SK-N-SH (cell line): ENCODE measurements at regions not wholly inside any gene's neighbourhood (a gene's known extent, or its start where the extent isn't known, plus 50 kb on each side); places are given as distances from the start of the nearest gene placed in this dataset.

Source experiments
- CTCF ChIA-PET: fragments of 300-600, 350-600 bp; formaldehyde crosslinking; extraction: SDS; loops from one replicate; lab custom pipeline; 2021; lab: Yijun Ruan, JAX
- POLR2A ChIA-PET: fragments of 350-600 bp; sonication (Branson Sonifier 250); formaldehyde crosslinking; extraction: SDS; loops from one replicate; lab custom pipeline; 2020; ENCODE audit warnings: antibody characterized with exemption, inconsistent platforms; lab: Yijun Ruan, JAX
- DNase-seq: peaks from one replicate; pipeline ENCODE4 v3.0.0; 2012
- H2AFZ ChIP-seq: fragments of 200-600 bp; sonication (generic); 2 replicates; pipeline ENCODE4 v1.8.1; 2016; ENCODE audit warnings: antibody characterized with exemption, mild to moderate bottlenecking, low read depth
- H3F3A ChIP-seq: fragments of 200-600 bp; sonication (generic); replicated peaks from 2 replicates; pipeline ENCODE3; 2016; ENCODE audit warnings: antibody characterized with exemption, mild to moderate bottlenecking; ENCODE audit not compliant: insufficient read depth
- H3K27ac ChIP-seq, 2 experiments: fragments of 200-500 bp in 1 of 2; fragments of 200-600 bp in 1 of 2; sonication (Bioruptor generic) in 1 of 2; sonication (generic), shearing (Covaris generic) in 1 of 2; 2 replicates each; pipeline versions ENCODE4 v1.5.1 to v1.6.1; 2014 to 2016; ENCODE audit warnings: low read depth in 2 of 2, inconsistent platforms in 1 of 2, low read length in 1 of 2, mild to moderate bottlenecking in 1 of 2, mixed read lengths in 1 of 2
- H3K27me3 ChIP-seq: fragments of 200-600 bp; sonication (generic), shearing (Covaris generic); 2 replicates; pipeline ENCODE4 v1.6.1; 2016; ENCODE audit warnings: mixed run types; ENCODE audit not compliant: insufficient read depth
- H3K36me3 ChIP-seq, 2 experiments: fragments of 200-500 bp in 1 of 2; fragments of 200-600 bp in 1 of 2; sonication (Bioruptor generic) in 1 of 2; sonication (generic) in 1 of 2; replicated peaks in 1 of 2; 2 replicates each; pipeline versions ENCODE3 to v1.5.1; 2014 to 2016; ENCODE audit warnings: low read length in 1 of 2, mild to moderate bottlenecking in 1 of 2; ENCODE audit not compliant: insufficient read depth in 2 of 2, control insufficient read depth in 1 of 2
- H3K4me1 ChIP-seq, 2 experiments: fragments of 200-500 bp in 1 of 2; fragments of 200-600 bp in 1 of 2; sonication (Bioruptor generic) in 1 of 2; sonication (generic), shearing (Covaris generic) in 1 of 2; 2 replicates each; pipeline versions ENCODE4 v1.5.1 to v1.6.1; 2014 to 2016; ENCODE audit warnings: low read depth in 1 of 2, low read length in 1 of 2, mixed run types in 1 of 2; ENCODE audit not compliant: insufficient read depth in 2 of 2, control insufficient read depth in 1 of 2
- H3K4me2 ChIP-seq: fragments of 200-600 bp; sonication (generic), shearing (Covaris generic); 2 replicates; pipeline ENCODE4 v1.6.1; 2017; ENCODE audit warnings: mixed run types
- H3K4me3 ChIP-seq, 2 experiments: fragments of 200-500 bp in 1 of 2; fragments of 200-600 bp in 1 of 2; sonication (Bioruptor generic) in 1 of 2; sonication (generic), shearing (Covaris generic) in 1 of 2; 2 replicates each; pipeline versions ENCODE4 v1.5.1 to v1.8.1; 2014 to 2016; ENCODE audit warnings: low read depth in 2 of 2, inconsistent platforms in 1 of 2, low read length in 1 of 2, mild to moderate bottlenecking in 1 of 2, mixed read lengths in 1 of 2, moderate library complexity in 1 of 2
- H3K79me2 ChIP-seq: fragments of 200-600 bp; sonication (generic); 2 replicates; pipeline ENCODE4 v1.8.1; 2017; ENCODE audit warnings: mild to moderate bottlenecking; ENCODE audit not compliant: insufficient read depth
- H3K9ac ChIP-seq: fragments of 200-600 bp; sonication (generic); 2 replicates; pipeline ENCODE4 v1.6.1; 2017; ENCODE audit warnings: mixed run types
- H3K9me2 ChIP-seq: fragments of 200-600 bp; sonication (generic); 2 replicates; pipeline ENCODE4 v1.6.1; 2017; ENCODE audit warnings: mixed run types
- H3K9me3 ChIP-seq: fragments of 200-600 bp; sonication (generic); 2 replicates; pipeline ENCODE4 v1.6.1; 2017; ENCODE audit warnings: mixed run types, mild to moderate bottlenecking, moderate library complexity
- H4K20me1 ChIP-seq: fragments of 200-600 bp; sonication (generic); 2 replicates; pipeline ENCODE4 v1.6.1; 2017; ENCODE audit warnings: mild to moderate bottlenecking, mixed run types; ENCODE audit not compliant: insufficient read depth
- ELF1 ChIP-seq: IDR thresholded peaks from 2 replicates; pipeline ENCODE4 v1.4.0; 2012
- EP300 ChIP-seq, 2 experiments: IDR thresholded peaks; 2 replicates each; pipeline versions ENCODE4 v1.4.0 to v1.6.1; 2012; ENCODE audit warnings: borderline replicate concordance in 1 of 2, low read depth in 1 of 2, low read length in 1 of 2
- EZH2phosphoT487 ChIP-seq: fragments of 200-600 bp; sonication (generic); IDR thresholded peaks from 2 replicates; pipeline ENCODE4 v1.6.1; 2017; ENCODE audit warnings: low read depth, mixed run types, mild to moderate bottlenecking, antibody characterized with exemption, moderate library complexity, borderline replicate concordance
- FOSL2 ChIP-seq: IDR thresholded peaks from 2 replicates; pipeline ENCODE4 v1.4.0; 2012; ENCODE audit warnings: low read depth, mild to moderate bottlenecking, moderate library complexity, borderline replicate concordance
- FOXM1 ChIP-seq: IDR thresholded peaks from 2 replicates; pipeline ENCODE4 v1.4.0; 2012; ENCODE audit warnings: low read depth, mild to moderate bottlenecking
- GABPA ChIP-seq: IDR thresholded peaks from 2 replicates; pipeline ENCODE4 v1.4.0; 2012; ENCODE audit warnings: low read depth, mild to moderate bottlenecking
- GATA2 ChIP-seq: sonication (generic); formaldehyde crosslinking; IDR thresholded peaks from 2 replicates; pipeline ENCODE4 v1.5.0; 2020; ENCODE audit warnings: mild to moderate bottlenecking, missing genetic modification reagents
- JUND ChIP-seq: IDR thresholded peaks from 2 replicates; pipeline ENCODE4 v1.4.0; 2012
- MXI1 ChIP-seq: IDR thresholded peaks from 2 replicates; pipeline ENCODE4 v1.6.1; 2012; ENCODE audit warnings: mild to moderate bottlenecking, low read depth, low read length, improper control_type of control experiment
- NFIC ChIP-seq: IDR thresholded peaks from 2 replicates; pipeline ENCODE4 v1.4.0; 2012; ENCODE audit warnings: borderline replicate concordance
- NRF1 ChIP-seq: IDR thresholded peaks from 2 replicates; pipeline ENCODE4 v1.6.1; 2012; ENCODE audit warnings: low read depth, mild to moderate bottlenecking, low read length
- PBX3 ChIP-seq: IDR thresholded peaks from 2 replicates; pipeline ENCODE4; 2012
- RAD21 ChIP-seq: IDR thresholded peaks from 2 replicates; pipeline ENCODE4 v1.6.1; 2012; ENCODE audit warnings: mild to moderate bottlenecking, low read length
- RFX5 ChIP-seq: IDR thresholded peaks from 2 replicates; pipeline ENCODE4 v1.6.1; 2012; ENCODE audit warnings: mild to moderate bottlenecking, improper control_type of control experiment, low read length
- RXRA ChIP-seq: IDR thresholded peaks from 2 replicates; pipeline ENCODE4 v1.4.0; 2012; ENCODE audit warnings: low read depth, mild to moderate bottlenecking, borderline replicate concordance
- SIN3A ChIP-seq: IDR thresholded peaks from 2 replicates; pipeline ENCODE4 v1.6.1; 2012; ENCODE audit warnings: low read depth, mild to moderate bottlenecking, low read length, moderate library complexity, borderline replicate concordance
- SMC3 ChIP-seq: IDR thresholded peaks from 2 replicates; pipeline ENCODE4 v1.6.1; 2012; ENCODE audit warnings: low read depth, low read length, improper control_type of control experiment
- TAF1 ChIP-seq: IDR thresholded peaks from 2 replicates; pipeline ENCODE4 v1.6.1; 2012; ENCODE audit warnings: low read depth, mild to moderate bottlenecking, low read length, moderate library complexity, borderline replicate concordance
- TCF12 ChIP-seq: IDR thresholded peaks from 2 replicates; pipeline ENCODE4 v1.4.0; 2012
- USF1 ChIP-seq: IDR thresholded peaks from 2 replicates; pipeline ENCODE4 v1.4.0; 2012; ENCODE audit warnings: low read depth, borderline replicate concordance
- YY1 ChIP-seq: IDR thresholded peaks from 2 replicates; pipeline ENCODE4 v1.4.0; 2012; ENCODE audit warnings: low read depth, mild to moderate bottlenecking
- WGBS: methylation state at CpG from one replicate; pipeline ENCODE4 v1.1.6; 2017; ENCODE audit warnings: low lambda C conversion rate; 5-methylcytosine and 5-hydroxymethylcytosine counted together
- TF ChIP-seq, protein P1 (sequence below): fragments of 150-350 bp; IDR thresholded peaks from 2 replicates; pipeline ENCODE4 v1.6.1; 2017; ENCODE audit warnings: antibody characterized with exemption, low read length, low read depth, borderline replicate concordance

- Histone ChIP-seq H3K27me3 (no peaks in the 10 kb centered on the region), H3K27ac (no peak overlapping the region), H2AFZ (no peak overlapping the region), H3K9me3 (no peaks in the 10 kb centered on the region), H3K9me2 (no peaks in the 10 kb centered on the region), H3K36me3 (no peaks in the 10 kb centered on the region), H4K20me1 (no peaks in the 10 kb centered on the region), H3F3A (no peaks in the 10 kb centered on the region), H3K9ac (no peak overlapping the region), H3K4me1 (no peaks in the 10 kb centered on the region; a peak in 2 of 4 replicates), H3K79me2 (no peaks in the 10 kb centered on the region), H3K4me2 (no peak overlapping the region), H3K4me3 (no peak overlapping the region)
- WGBS: 67% methylated on average over 4 of the region's 4 CpGs
- DNase-seq: no peak
- CTCF ChIA-PET: interaction anchor here (1.4 kb wide), 1 partner anchor 11 kb away, joined by 3 read pairs; no protein-coding TSS in a partner anchor
- POLR2A ChIA-PET: no interaction called here
- TF ChIP-seq MXI1 (no peak), SMC3 (no peak), JUND (no peak), RXRA (no peak), TCF12 (no peak), NFIC (no peak), EP300 (IDR thresholded peaks at IDR 0.05; ENCODE audit: borderline replicate concordance in 1 of 2, low read depth in 1 of 2, low read length in 1 of 2) (no peak), TAF1 (no peak), GABPA (no peak), RFX5 (no peak), FOSL2 (no peak), EZH2phosphoT487 (no peak), RAD21 (no peak), GATA2 (CRISPR knock-in tag) (no peak)
Measured at GRCh38 chr6:126204126-126204525, 135.8 kb upstream of the CENPW start.

DNA sequence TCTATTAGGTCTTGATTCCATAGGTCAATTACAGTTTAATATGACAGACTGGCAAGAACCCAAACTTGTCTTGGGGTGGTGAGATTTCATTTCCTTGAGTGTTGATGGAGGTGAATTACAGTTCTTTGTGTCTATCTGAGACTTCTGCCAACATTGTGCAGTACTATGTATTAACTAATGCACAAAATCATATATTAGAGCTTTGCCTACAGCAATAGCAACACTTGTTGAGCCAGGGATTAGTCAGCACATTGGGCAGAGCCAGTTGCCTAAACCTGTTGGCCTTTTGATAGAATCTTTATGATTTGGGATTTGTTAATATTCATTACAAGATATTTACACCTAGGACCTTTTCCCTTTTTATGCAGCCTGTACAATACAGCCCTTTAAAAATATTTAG lies 135.3 kb upstream of the CENPW start:
- TF ChIP-seq RXRA (no peak), YY1 (no peak), EP300 (IDR thresholded peaks at IDR 0.05; ENCODE audit: borderline replicate concordance in 1 of 2, low read depth in 1 of 2, low read length in 1 of 2) (no peak), ELF1 (no peak), MXI1 (no peak), NRF1 (no peak), PBX3 (no peak), FOSL2 (no peak), FOXM1 (no peak), USF1 (no peak), JUND (no peak), GABPA (no peak), RAD21 (no peak), EZH2phosphoT487 (no peak), SIN3A (no peak), GATA2 (CRISPR knock-in tag) (no peak)
- TF ChIP-seq, protein P1, sequence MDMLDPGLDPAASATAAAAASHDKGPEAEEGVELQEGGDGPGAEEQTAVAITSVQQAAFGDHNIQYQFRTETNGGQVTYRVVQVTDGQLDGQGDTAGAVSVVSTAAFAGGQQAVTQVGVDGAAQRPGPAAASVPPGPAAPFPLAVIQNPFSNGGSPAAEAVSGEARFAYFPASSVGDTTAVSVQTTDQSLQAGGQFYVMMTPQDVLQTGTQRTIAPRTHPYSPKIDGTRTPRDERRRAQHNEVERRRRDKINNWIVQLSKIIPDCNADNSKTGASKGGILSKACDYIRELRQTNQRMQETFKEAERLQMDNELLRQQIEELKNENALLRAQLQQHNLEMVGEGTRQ: no peak
- no peak overlapping the region for H3K27ac ChIP-seq
- no peak for DNase-seq
- no peak overlapping the region for H2AFZ ChIP-seq
- no peak overlapping the region for H3K9ac ChIP-seq
- H4K20me1 ChIP-seq: no peaks in the 10 kb centered on the region
- H3K4me1 ChIP-seq: no peaks in the 10 kb centered on the region; a peak in 2 of 4 replicates
- ChIA-PET POLR2A (no interaction called here), CTCF (interaction anchor here (1.4 kb wide), 1 partner anchor 11 kb away, joined by 3 read pairs; no protein-coding TSS in a partner anchor)
- H3K9me2 ChIP-seq: no peaks in the 10 kb centered on the region
- no peaks in the 10 kb centered on the region for H3K79me2 ChIP-seq
- no peaks in the 10 kb centered on the region for H3K9me3 ChIP-seq
- H3K4me3 ChIP-seq: no peak overlapping the region
- no peak overlapping the region for H3K4me2 ChIP-seq
- H3K27me3 ChIP-seq: no peaks in the 10 kb centered on the region
- no peaks in the 10 kb centered on the region for H3K36me3 ChIP-seq
- H3F3A ChIP-seq: no peaks in the 10 kb centered on the region
